HCT116 (cell line): ENCODE measurements at regions not wholly inside any gene's neighbourhood (a gene's known extent, or its start where the extent isn't known, plus 50 kb on each side); places are given as distances from the start of the nearest gene placed in this dataset.

Experiments
- ATAC-seq: fragments of 200-7000 bp; cut with Tn5 transposase; 2 replicates; pipeline ENCODE4 v1.9.1; 2020; ENCODE audit warnings: mild to moderate bottlenecking, moderate library complexity
- BruUV-seq: library from RNA; stranded (reverse); fragments of 400-500 nt; replicated peaks from 2 replicates; lab custom pipeline; 2021; lab: Mats Ljungman, UMichigan
- CTCF ChIA-PET: fragments of 300-600 bp; sonication (Branson Sonifier 250); formaldehyde crosslinking; loops from one replicate; lab custom pipeline; 2021; ENCODE audit warnings: antibody characterized with exemption; lab: Charles Lee
- POLR2A ChIA-PET: fragments of 300-600, 350-600 bp; sonication (Branson Sonifier 250); formaldehyde crosslinking; loops from one replicate; lab custom pipeline; 2021; ENCODE audit warnings: antibody characterized with exemption; lab: Charles Lee
- RAD21 ChIA-PET, 2 experiments: fragments of 300-600 bp; sonication (Branson Sonifier 250); formaldehyde crosslinking; loops; one replicate each; lab custom pipeline; 2023; ENCODE audit warnings: low total read pairs in 2 of 2; ENCODE audit not compliant: uncharacterized antibody in 2 of 2, unreplicated experiment in 2 of 2, low non-redundant PET in 1 of 2; lab: Charles Lee
- DNase-seq: peaks from one replicate; pipeline ENCODE4 v3.0.0-alpha.2; 2010; ENCODE audit warnings: low read depth, low spot score
- H2AFZ ChIP-seq: fragments of 200-600 bp; shearing (Covaris generic), sonication (generic); 2 replicates; pipeline ENCODE4 v1.6.1; 2017; ENCODE audit warnings: low read depth, mixed run types, mixed read lengths, antibody characterized with exemption, low read length; ENCODE audit not compliant: poor library complexity, severe bottlenecking
- H3K27ac ChIP-seq: 2 replicates; pipeline ENCODE4 v1.5.1; 2012; ENCODE audit warnings: low read depth, low read length
- H3K27me3 ChIP-seq: fragments of 200-600 bp; sonication (generic); 2 replicates; pipeline ENCODE4 v1.6.1; 2016; ENCODE audit warnings: mixed run types, low read length, mixed read lengths; ENCODE audit not compliant: insufficient read depth
- H3K36me3 ChIP-seq, 2 experiments: fragments of 200-500 bp in 1 of 2; fragments of 200-600 bp in 1 of 2; sonication (Bioruptor generic) in 1 of 2; sonication (generic) in 1 of 2; 2 replicates each; pipeline versions ENCODE4 v1.5.1 to v1.6.1; 2014 to 2016; ENCODE audit warnings: low read length in 2 of 2, inconsistent platforms in 1 of 2, mixed read lengths in 1 of 2, mixed run types in 1 of 2; ENCODE audit not compliant: insufficient read depth in 2 of 2, control insufficient read depth in 1 of 2
- H3K4me1 ChIP-seq, 2 experiments: fragments of 200-600 bp in 1 of 2; sonication (generic) in 1 of 2; 2 replicates each; pipeline versions ENCODE4 v1.5.1 to v1.6.1; 2012 to 2017; ENCODE audit warnings: low read length in 2 of 2, inconsistent platforms in 1 of 2, mild to moderate bottlenecking in 1 of 2, mixed read lengths in 1 of 2, mixed run types in 1 of 2, moderate library complexity in 1 of 2; ENCODE audit not compliant: insufficient read depth in 2 of 2, control insufficient read depth in 1 of 2
- H3K4me2 ChIP-seq: fragments of 200-600 bp; sonication (generic); 2 replicates; pipeline ENCODE4 v1.6.1; 2017; ENCODE audit warnings: mixed run types, low read length, mixed read lengths
- H3K4me3 ChIP-seq, 2 experiments: fragments of 200-600 bp in 1 of 2; sonication (generic) in 1 of 2; replicated peaks in 1 of 2; 2 replicates each; pipeline ENCODE4 v1.5.1; 2011 to 2016; ENCODE audit warnings: low read length in 2 of 2, control low read depth in 1 of 2, low read depth in 1 of 2, mild to moderate bottlenecking in 1 of 2, mixed read lengths in 1 of 2, mixed run types in 1 of 2
- H3K79me2 ChIP-seq: fragments of 200-600 bp; sonication (generic); 2 replicates; pipeline ENCODE4 v1.6.1; 2017; ENCODE audit warnings: mild to moderate bottlenecking, mixed run types, low read length, moderate library complexity, mixed read lengths; ENCODE audit not compliant: insufficient read depth
- H3K9ac ChIP-seq: fragments of 200-600 bp; sonication (generic); 2 replicates; pipeline ENCODE4 v1.6.1; 2016; ENCODE audit warnings: low read length, mixed read lengths
- H3K9me2 ChIP-seq: fragments of 200-600 bp; sonication (generic), shearing (Covaris generic); 2 replicates; pipeline ENCODE4 v1.6.1; 2017; ENCODE audit warnings: mixed run types, mild to moderate bottlenecking, moderate library complexity; ENCODE audit not compliant: insufficient read depth
- H3K9me3 ChIP-seq, 2 experiments: fragments of 200-500 bp in 1 of 2; fragments of 200-600 bp in 1 of 2; sonication (Bioruptor generic) in 1 of 2; sonication (generic) in 1 of 2; 2 replicates each; pipeline ENCODE4 v1.6.1; 2014 to 2017; ENCODE audit warnings: low read length in 2 of 2, mixed read lengths in 2 of 2, inconsistent platforms in 1 of 2, low read depth in 1 of 2, mild to moderate bottlenecking in 1 of 2, mixed run types in 1 of 2, moderate library complexity in 1 of 2; ENCODE audit not compliant: control insufficient read depth in 1 of 2, insufficient read depth in 1 of 2
- H4K20me1 ChIP-seq: fragments of 200-600 bp; sonication (generic), shearing (Covaris generic); 2 replicates; pipeline ENCODE4 v1.6.1; 2017; ENCODE audit warnings: mixed run types, mild to moderate bottlenecking, moderate library complexity; ENCODE audit not compliant: insufficient read depth
- CEBPB ChIP-seq: IDR thresholded peaks from 2 replicates; pipeline ENCODE4 v1.6.1; 2012; ENCODE audit warnings: low read depth
- ELF1 ChIP-seq: IDR thresholded peaks from 2 replicates; pipeline ENCODE4 v1.6.1; 2012; ENCODE audit warnings: low read depth, borderline replicate concordance
- EZH2 ChIP-seq: fragments of 200-600 bp; sonication (generic); IDR thresholded peaks from 2 replicates; pipeline ENCODE4 v1.6.1; 2017; ENCODE audit warnings: antibody characterized with exemption, mixed run types
- EZH2phosphoT487 ChIP-seq: fragments of 200-600 bp; IDR thresholded peaks from 2 replicates; pipeline ENCODE4 v1.6.1; 2018; ENCODE audit warnings: antibody characterized with exemption, borderline replicate concordance
- FOSL1 ChIP-seq: IDR thresholded peaks from 2 replicates; pipeline ENCODE4 v1.6.1; 2012; ENCODE audit warnings: low read depth
- MAX ChIP-seq: IDR thresholded peaks from 2 replicates; pipeline ENCODE4 v1.6.1; 2012
- POLR2A ChIP-seq: IDR thresholded peaks from 2 replicates; pipeline ENCODE4 v1.7.0; 2011; ENCODE audit warnings: borderline replicate concordance; ENCODE audit not compliant: insufficient read depth, insufficient read length; ENCODE audit errors: extremely low read depth
- POLR2AphosphoS5 ChIP-seq: IDR thresholded peaks from 2 replicates; pipeline ENCODE4 v1.6.1; 2011; ENCODE audit warnings: mild to moderate bottlenecking, low read depth, low read length, moderate library complexity
- SIN3A ChIP-seq: IDR thresholded peaks from 2 replicates; pipeline ENCODE4 v1.6.1; 2012; ENCODE audit warnings: low read depth
- SRF ChIP-seq: IDR thresholded peaks from 2 replicates; pipeline ENCODE4 v1.6.1; 2012; ENCODE audit warnings: low read depth
- TCF7L2 ChIP-seq: IDR thresholded peaks from 2 replicates; pipeline ENCODE4 v1.7.0; 2011; ENCODE audit warnings: borderline replicate concordance, inconsistent platforms; ENCODE audit not compliant: insufficient read depth, insufficient read length; ENCODE audit errors: extremely low read depth
- YY1 ChIP-seq: IDR thresholded peaks from 2 replicates; pipeline ENCODE4 v1.6.1; 2011; ENCODE audit warnings: low read length, low read depth, moderate library complexity, mild to moderate bottlenecking; ENCODE audit not compliant: insufficient replicate concordance; ENCODE audit errors: extremely low read depth
- ZBTB33 ChIP-seq: IDR thresholded peaks from 2 replicates; pipeline ENCODE4 v1.6.1; 2011; ENCODE audit warnings: mild to moderate bottlenecking, low read length, moderate library complexity; ENCODE audit not compliant: insufficient replicate concordance; ENCODE audit errors: extremely low read depth
- ZNF274 ChIP-seq: fragments of 200-500 bp; sonication (Bioruptor generic); IDR thresholded peaks from 2 replicates; pipeline ENCODE4 v1.6.1; 2014; ENCODE audit warnings: mild to moderate bottlenecking, low read depth, low read length, inconsistent platforms
- intact Hi-C: fragments of 100-400 bp; cut with micrococcal nuclease; formaldehyde crosslinking; loops from 2 replicates; pipeline ENCODE4 v1.10.0; 2022
- TF ChIP-seq, protein P1 (sequence below), 3 experiments: fragments of 200-600 bp in 1 of 3; sonication (generic) in 1 of 3; IDR thresholded peaks in 2 of 3; conservative IDR thresholded peaks in 1 of 3; 2 replicates each; pipeline ENCODE4 v1.5.1; 2012 to 2017; ENCODE audit warnings: low read depth in 2 of 3, low read length in 2 of 3, antibody characterized with exemption in 1 of 3, borderline replicate concordance in 1 of 3, control low read depth in 1 of 3, mild to moderate bottlenecking in 1 of 3, mixed read lengths in 1 of 3, mixed run types in 1 of 3, moderate library complexity in 1 of 3; ENCODE audit not compliant: insufficient read depth in 1 of 3
- TF ChIP-seq, protein P2 (sequence below): IDR thresholded peaks from 2 replicates; pipeline ENCODE4 v1.6.1; 2012; ENCODE audit warnings: low read depth

- H3K79me2 ChIP-seq = no peaks in the 10 kb centered on the region
- BruUV-seq = no TSS peak
- peaks cover 3% of the 10 kb centered on the region; the same call in 1 of the 2 replicates for H3K27me3 ChIP-seq
- ChIA-PET CTCF (interaction anchor here (0.9 kb wide), 1 partner anchor 9 kb away, joined by 6 read pairs; no protein-coding TSS in a partner anchor), POLR2A (no interaction called here), RAD21 (no interaction called here)
- H2AFZ ChIP-seq = no peak overlapping the region
- H3K9me3 ChIP-seq = no peaks in the 10 kb centered on the region
- H3K27ac ChIP-seq = no peak overlapping the region
- no peaks in the 10 kb centered on the region for H3K4me1 ChIP-seq
- intact Hi-C loops = no loop called here
- TF ChIP-seq POLR2AphosphoS5 (no peak), POLR2A (no peak), EZH2phosphoT487 (no peak), SIN3A (no peak), ZBTB33 (no peak), SRF (no peak), CEBPB (no peak), TCF7L2 (no peak), YY1 (no peak), ELF1 (no peak), MAX (no peak), ZNF274 (no peak), FOSL1 (no peak), EZH2 (no peak)
- TF ChIP-seq, protein P1, sequence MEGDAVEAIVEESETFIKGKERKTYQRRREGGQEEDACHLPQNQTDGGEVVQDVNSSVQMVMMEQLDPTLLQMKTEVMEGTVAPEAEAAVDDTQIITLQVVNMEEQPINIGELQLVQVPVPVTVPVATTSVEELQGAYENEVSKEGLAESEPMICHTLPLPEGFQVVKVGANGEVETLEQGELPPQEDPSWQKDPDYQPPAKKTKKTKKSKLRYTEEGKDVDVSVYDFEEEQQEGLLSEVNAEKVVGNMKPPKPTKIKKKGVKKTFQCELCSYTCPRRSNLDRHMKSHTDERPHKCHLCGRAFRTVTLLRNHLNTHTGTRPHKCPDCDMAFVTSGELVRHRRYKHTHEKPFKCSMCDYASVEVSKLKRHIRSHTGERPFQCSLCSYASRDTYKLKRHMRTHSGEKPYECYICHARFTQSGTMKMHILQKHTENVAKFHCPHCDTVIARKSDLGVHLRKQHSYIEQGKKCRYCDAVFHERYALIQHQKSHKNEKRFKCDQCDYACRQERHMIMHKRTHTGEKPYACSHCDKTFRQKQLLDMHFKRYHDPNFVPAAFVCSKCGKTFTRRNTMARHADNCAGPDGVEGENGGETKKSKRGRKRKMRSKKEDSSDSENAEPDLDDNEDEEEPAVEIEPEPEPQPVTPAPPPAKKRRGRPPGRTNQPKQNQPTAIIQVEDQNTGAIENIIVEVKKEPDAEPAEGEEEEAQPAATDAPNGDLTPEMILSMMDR (IDR thresholded peaks at IDR 0.05 in 2 of 3, conservative IDR thresholded peaks at IDR 0.05 in 1 of 3; ENCODE audit: borderline replicate concordance in 1 of 3, insufficient read depth in 1 of 3, low read depth in 2 of 3, low read length in 2 of 3) = no peak
- TF ChIP-seq, protein P2, sequence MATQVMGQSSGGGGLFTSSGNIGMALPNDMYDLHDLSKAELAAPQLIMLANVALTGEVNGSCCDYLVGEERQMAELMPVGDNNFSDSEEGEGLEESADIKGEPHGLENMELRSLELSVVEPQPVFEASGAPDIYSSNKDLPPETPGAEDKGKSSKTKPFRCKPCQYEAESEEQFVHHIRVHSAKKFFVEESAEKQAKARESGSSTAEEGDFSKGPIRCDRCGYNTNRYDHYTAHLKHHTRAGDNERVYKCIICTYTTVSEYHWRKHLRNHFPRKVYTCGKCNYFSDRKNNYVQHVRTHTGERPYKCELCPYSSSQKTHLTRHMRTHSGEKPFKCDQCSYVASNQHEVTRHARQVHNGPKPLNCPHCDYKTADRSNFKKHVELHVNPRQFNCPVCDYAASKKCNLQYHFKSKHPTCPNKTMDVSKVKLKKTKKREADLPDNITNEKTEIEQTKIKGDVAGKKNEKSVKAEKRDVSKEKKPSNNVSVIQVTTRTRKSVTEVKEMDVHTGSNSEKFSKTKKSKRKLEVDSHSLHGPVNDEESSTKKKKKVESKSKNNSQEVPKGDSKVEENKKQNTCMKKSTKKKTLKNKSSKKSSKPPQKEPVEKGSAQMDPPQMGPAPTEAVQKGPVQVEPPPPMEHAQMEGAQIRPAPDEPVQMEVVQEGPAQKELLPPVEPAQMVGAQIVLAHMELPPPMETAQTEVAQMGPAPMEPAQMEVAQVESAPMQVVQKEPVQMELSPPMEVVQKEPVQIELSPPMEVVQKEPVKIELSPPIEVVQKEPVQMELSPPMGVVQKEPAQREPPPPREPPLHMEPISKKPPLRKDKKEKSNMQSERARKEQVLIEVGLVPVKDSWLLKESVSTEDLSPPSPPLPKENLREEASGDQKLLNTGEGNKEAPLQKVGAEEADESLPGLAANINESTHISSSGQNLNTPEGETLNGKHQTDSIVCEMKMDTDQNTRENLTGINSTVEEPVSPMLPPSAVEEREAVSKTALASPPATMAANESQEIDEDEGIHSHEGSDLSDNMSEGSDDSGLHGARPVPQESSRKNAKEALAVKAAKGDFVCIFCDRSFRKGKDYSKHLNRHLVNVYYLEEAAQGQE = no peak
- no peak overlapping the region for H3K9ac ChIP-seq
- no peaks in the 10 kb centered on the region for H4K20me1 ChIP-seq
- H3K36me3 ChIP-seq = no peaks in the 10 kb centered on the region
- H3K9me2 ChIP-seq = no peaks in the 10 kb centered on the region
- DNase-seq = no peak
- ATAC-seq = no peak
- no peak overlapping the region for H3K4me3 ChIP-seq
- H3K4me2 ChIP-seq = no peak overlapping the region
Observed at GRCh38 chr18:76265497-76266235, 229.4 kb downstream of the ZNF516 start.
